DND-41 (cell line): ENCODE measurements at regions not wholly inside any gene's neighbourhood (a gene's known extent, or its start where the extent isn't known, plus 50 kb on each side); places are given as distances from the start of the nearest gene placed in this dataset.

Source experiments
- ATAC-seq: fragments of 200-7000 bp; cut with Tn5 transposase; 3 replicates; pipeline ENCODE4 v1.9.1; 2021; ENCODE audit warnings: low read depth; ENCODE audit not compliant: insufficient read depth
- DNase-seq: peaks from one replicate; pipeline ENCODE4 v3.0.0-alpha.2; 2020
- H2AFZ ChIP-seq: 2 replicates; pipeline ENCODE4 v1.6.0; 2012; ENCODE audit warnings: low read depth, low read length
- H3K27ac ChIP-seq: 2 replicates; pipeline ENCODE4 v1.5.1; 2012; ENCODE audit warnings: low read length, inconsistent platforms
- H3K27me3 ChIP-seq: fragments of 200-600 bp; sonication (generic); 2 replicates; pipeline ENCODE4 v1.6.0; 2012; ENCODE audit warnings: low read length, mild to moderate bottlenecking, inconsistent platforms; ENCODE audit not compliant: insufficient read depth, poor library complexity
- H3K36me3 ChIP-seq: 2 replicates; pipeline ENCODE4 v1.5.1; 2012; ENCODE audit warnings: low read length, inconsistent platforms; ENCODE audit not compliant: insufficient read depth
- H3K4me1 ChIP-seq: 2 replicates; pipeline ENCODE4 v1.5.1; 2012; ENCODE audit warnings: mild to moderate bottlenecking, low read length; ENCODE audit not compliant: insufficient read depth
- H3K4me2 ChIP-seq: 2 replicates; pipeline ENCODE4 v1.6.0; 2012; ENCODE audit warnings: mild to moderate bottlenecking, moderate library complexity, low read length, inconsistent platforms; ENCODE audit not compliant: insufficient read depth
- H3K4me3 ChIP-seq, 2 experiments: fragments of 200-600 bp in 1 of 2; shearing (Covaris generic) in 1 of 2; 2 replicates each; pipeline ENCODE4 v1.5.1; 2012 to 2016; ENCODE audit warnings: inconsistent platforms in 2 of 2, low read length in 2 of 2, mild to moderate bottlenecking in 2 of 2, low read depth in 1 of 2, moderate library complexity in 1 of 2
- H3K79me2 ChIP-seq: 2 replicates; pipeline ENCODE4 v1.6.0; 2012; ENCODE audit warnings: low read length, inconsistent platforms; ENCODE audit not compliant: insufficient read depth
- H3K9ac ChIP-seq: 2 replicates; pipeline ENCODE4 v1.6.0; 2012; ENCODE audit warnings: low read depth, mild to moderate bottlenecking, inconsistent platforms, low read length, moderate library complexity
- H3K9me3 ChIP-seq: 2 replicates; pipeline ENCODE4 v1.5.1; 2012; ENCODE audit warnings: low read length, moderate library complexity, mild to moderate bottlenecking, inconsistent platforms; ENCODE audit not compliant: insufficient read depth, severe bottlenecking
- H4K20me1 ChIP-seq: 2 replicates; pipeline ENCODE4 v1.6.0; 2012; ENCODE audit warnings: low read length; ENCODE audit not compliant: insufficient read depth
- CTCF ChIP-seq: IDR thresholded peaks from 2 replicates; pipeline ENCODE4 v1.5.1; 2012; ENCODE audit warnings: borderline replicate concordance, low read length, moderate library complexity, mild to moderate bottlenecking; ENCODE audit not compliant: poor library complexity, severe bottlenecking; ENCODE audit errors: extremely low read depth
- EZH2 ChIP-seq: IDR thresholded peaks from 3 replicates; pipeline ENCODE4 v1.6.1; 2012; ENCODE audit warnings: borderline replicate concordance, low read depth, mild to moderate bottlenecking, moderate library complexity, low read length, inconsistent platforms; ENCODE audit not compliant: severe bottlenecking

- H2AFZ ChIP-seq, result no peak overlapping the region
- ATAC-seq, result no peak
These were observed 63.3 kb upstream of the ZNF804A start for GRCh38 chr2:184534986-184535385.

GRCh38 chr2:184540246-184540789 is 58.0 kb upstream of the ZNF804A start:
- DNase-seq (no peak), ATAC-seq (no peak)
- no peaks in the 10 kb centered on the region for H3K9me3 ChIP-seq
- H3K27ac ChIP-seq, result no peak overlapping the region
- no peak overlapping the region for H3K4me3 ChIP-seq
- no peaks in the 10 kb centered on the region for H4K20me1 ChIP-seq
- H3K27me3 ChIP-seq, result no peaks in the 10 kb centered on the region
- H3K36me3 ChIP-seq, result no peaks in the 10 kb centered on the region
- no peak overlapping the region for H2AFZ ChIP-seq
- no peaks in the 10 kb centered on the region for H3K4me1 ChIP-seq
- H3K9ac ChIP-seq, result no peak overlapping the region
- no peaks in the 10 kb centered on the region for H3K79me2 ChIP-seq
- TF ChIP-seq EZH2 (no peak), CTCF (no peak)
- H3K4me2 ChIP-seq, result no peak overlapping the region

More at GRCh38 chr2:184534986-184535385, 63.3 kb upstream of the ZNF804A start:
- Histone ChIP-seq H3K27me3 (no peaks in the 10 kb centered on the region), H3K36me3 (no peaks in the 10 kb centered on the region), H3K4me2 (no peak overlapping the region), H3K79me2 (no peaks in the 10 kb centered on the region), H3K4me3 (no peak overlapping the region), H3K9ac (no peak overlapping the region), H3K27ac (no peak overlapping the region), H3K9me3 (peaks cover 3% of the 10 kb centered on the region), H3K4me1 (no peaks in the 10 kb centered on the region), H4K20me1 (no peaks in the 10 kb centered on the region)
- DNase-seq, result no peak
- TF ChIP-seq CTCF (no peak), EZH2 (no peak)

DNA sequence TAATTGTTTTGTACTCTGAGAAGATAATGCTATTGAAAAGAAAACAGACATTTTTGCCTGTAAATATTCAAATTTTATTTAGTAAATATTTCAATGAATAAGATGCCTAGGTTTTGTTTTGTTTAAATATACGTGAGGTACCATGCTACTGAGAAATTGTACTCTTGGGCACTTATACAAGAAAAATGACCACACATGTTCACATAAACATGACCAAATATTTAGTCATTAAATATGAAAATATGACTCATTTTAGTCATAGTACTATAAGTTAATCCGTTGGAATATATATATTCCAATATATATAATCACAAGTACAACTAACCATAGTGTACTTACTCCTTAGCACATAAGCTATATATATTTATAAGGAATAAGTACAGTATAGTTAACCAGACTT is 56.7 kb upstream of the ZNF804A start:
- DNase-seq (no peak), ATAC-seq (no peak)
- H3K27me3 ChIP-seq, result no peaks in the 10 kb centered on the region
- H3K27ac ChIP-seq, result no peak overlapping the region
- no peaks in the 10 kb centered on the region for H3K9me3 ChIP-seq
- no peaks in the 10 kb centered on the region for H3K79me2 ChIP-seq
- H3K4me3 ChIP-seq, result no peak overlapping the region
- H4K20me1 ChIP-seq, result no peaks in the 10 kb centered on the region
- H3K36me3 ChIP-seq, result no peaks in the 10 kb centered on the region
- no peak overlapping the region for H3K4me2 ChIP-seq
- no peak for TF ChIP-seq EZH2
- no peak for TF ChIP-seq CTCF
- no peak overlapping the region for H3K9ac ChIP-seq
- H2AFZ ChIP-seq, result no peak overlapping the region
- no peaks in the 10 kb centered on the region for H3K4me1 ChIP-seq

- H3K79me2 ChIP-seq, result no peaks in the 10 kb centered on the region
- TF ChIP-seq EZH2 (no peak), CTCF (no peak)
- no peak for DNase-seq
- H3K4me3 ChIP-seq, result no peak overlapping the region
- H3K27ac ChIP-seq, result no peak overlapping the region
- no peaks in the 10 kb centered on the region for H3K27me3 ChIP-seq
- H4K20me1 ChIP-seq, result no peaks in the 10 kb centered on the region
- no peaks in the 10 kb centered on the region for H3K4me1 ChIP-seq
- no peaks in the 10 kb centered on the region for H3K9me3 ChIP-seq
- H2AFZ ChIP-seq, result no peak overlapping the region
- no peak for ATAC-seq
- H3K9ac ChIP-seq, result no peak overlapping the region
- no peaks in the 10 kb centered on the region for H3K36me3 ChIP-seq
- H3K4me2 ChIP-seq, result no peak overlapping the region
These were observed 54.5 kb upstream of the ZNF804A start for GRCh38 chr2:184543832-184544231.
